ENCODE measurements at regions not wholly inside any gene's neighbourhood (a gene's known extent, or its start where the extent isn't known, plus 50 kb on each side); places are given as distances from the start of the nearest gene placed in this dataset.

- H3K27ac Mint-ChIP-seq: no peak overlapping the region
- peaks cover 23% of the 10 kb centered on the region for H3K9me3 Mint-ChIP-seq
- TF ChIP-seq, protein P1, sequence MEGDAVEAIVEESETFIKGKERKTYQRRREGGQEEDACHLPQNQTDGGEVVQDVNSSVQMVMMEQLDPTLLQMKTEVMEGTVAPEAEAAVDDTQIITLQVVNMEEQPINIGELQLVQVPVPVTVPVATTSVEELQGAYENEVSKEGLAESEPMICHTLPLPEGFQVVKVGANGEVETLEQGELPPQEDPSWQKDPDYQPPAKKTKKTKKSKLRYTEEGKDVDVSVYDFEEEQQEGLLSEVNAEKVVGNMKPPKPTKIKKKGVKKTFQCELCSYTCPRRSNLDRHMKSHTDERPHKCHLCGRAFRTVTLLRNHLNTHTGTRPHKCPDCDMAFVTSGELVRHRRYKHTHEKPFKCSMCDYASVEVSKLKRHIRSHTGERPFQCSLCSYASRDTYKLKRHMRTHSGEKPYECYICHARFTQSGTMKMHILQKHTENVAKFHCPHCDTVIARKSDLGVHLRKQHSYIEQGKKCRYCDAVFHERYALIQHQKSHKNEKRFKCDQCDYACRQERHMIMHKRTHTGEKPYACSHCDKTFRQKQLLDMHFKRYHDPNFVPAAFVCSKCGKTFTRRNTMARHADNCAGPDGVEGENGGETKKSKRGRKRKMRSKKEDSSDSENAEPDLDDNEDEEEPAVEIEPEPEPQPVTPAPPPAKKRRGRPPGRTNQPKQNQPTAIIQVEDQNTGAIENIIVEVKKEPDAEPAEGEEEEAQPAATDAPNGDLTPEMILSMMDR (IDR thresholded peaks at IDR 0.05): no peak
These were observed 331.1 kb upstream of the MTPN start for GRCh38 chr7:136308230-136308629.

GRCh38 chr7:136303162-136303561 is 326.0 kb upstream of the MTPN start:
- Mint-ChIP-seq H3K4me1 (ENCODE audit: low read depth) (no peaks in the 10 kb centered on the region), H3K9me3 (peaks cover 33% of the 10 kb centered on the region), H3K27ac (no peak overlapping the region), H3K27me3 (ENCODE audit: insufficient read depth) (peaks cover 1% of the 10 kb centered on the region; the same call in 1 of the 2 replicates), H3K4me3 (no peak overlapping the region), H3K36me3 (ENCODE audit: low read depth) (no peaks in the 10 kb centered on the region)
- DNase-seq: no peak
- TF ChIP-seq, protein P1 (IDR thresholded peaks at IDR 0.05): no peak

More at GRCh38 chr7:136308230-136308629, 331.1 kb upstream of the MTPN start:
- Mint-ChIP-seq H3K4me3 (no peak overlapping the region), H3K4me1 (ENCODE audit: low read depth) (no peaks in the 10 kb centered on the region), H3K27me3 (ENCODE audit: insufficient read depth) (peaks cover under 1% of the 10 kb centered on the region; the same call in 1 of the 2 replicates), H3K36me3 (ENCODE audit: low read depth) (peaks cover 4% of the 10 kb centered on the region; the same call in 1 of the 2 replicates)
- no peak for DNase-seq

GRCh38 chr7:136302049-136302448 is 324.9 kb upstream of the MTPN start:
- no peaks in the 10 kb centered on the region for H3K4me1 Mint-ChIP-seq (ENCODE audit: low read depth)
- H3K36me3 Mint-ChIP-seq (ENCODE audit: low read depth): no peaks in the 10 kb centered on the region
- H3K4me3 Mint-ChIP-seq: no peak overlapping the region
- DNase-seq: no peak
- peaks cover 1% of the 10 kb centered on the region; the same call in 1 of the 2 replicates for H3K27me3 Mint-ChIP-seq (ENCODE audit: insufficient read depth)
- peaks cover 26% of the 10 kb centered on the region for H3K9me3 Mint-ChIP-seq
- TF ChIP-seq, protein P1 (IDR thresholded peaks at IDR 0.05): no peak
- no peak overlapping the region for H3K27ac Mint-ChIP-seq

DNA sequence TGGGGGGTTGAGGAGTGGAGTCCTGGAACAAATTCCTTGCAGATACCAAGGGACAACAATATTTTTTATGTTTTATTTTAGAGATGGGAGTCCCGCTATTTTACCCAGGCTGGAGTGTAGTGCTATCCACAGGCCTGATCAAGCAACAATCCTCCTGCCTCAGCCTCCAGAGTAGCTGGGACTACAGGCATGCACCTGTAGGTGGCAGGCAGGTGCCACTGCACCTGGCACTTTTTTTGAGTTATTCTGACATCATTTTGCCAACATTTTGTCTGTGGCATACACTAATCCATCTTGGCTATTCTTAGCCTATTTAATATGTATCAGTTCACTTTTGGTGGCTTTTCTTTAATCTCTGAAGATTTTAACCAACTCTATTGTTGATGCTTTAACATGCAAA is 317.8 kb upstream of the MTPN start:
- no peaks in the 10 kb centered on the region for H3K27me3 Mint-ChIP-seq (ENCODE audit: insufficient read depth)
- peaks cover 24% of the 10 kb centered on the region for H3K9me3 Mint-ChIP-seq
- no peaks in the 10 kb centered on the region for H3K36me3 Mint-ChIP-seq (ENCODE audit: low read depth)
- no peaks in the 10 kb centered on the region for H3K4me1 Mint-ChIP-seq (ENCODE audit: low read depth)
- no peak overlapping the region for H3K4me3 Mint-ChIP-seq
- TF ChIP-seq, protein P1 (IDR thresholded peaks at IDR 0.05): no peak
- H3K27ac Mint-ChIP-seq: no peak overlapping the region
- no peak for DNase-seq

- H3K27me3 Mint-ChIP-seq (ENCODE audit: insufficient read depth): no peaks in the 10 kb centered on the region
- no peak for DNase-seq
- TF ChIP-seq, protein P1 (IDR thresholded peaks at IDR 0.05): no peak
- H3K27ac Mint-ChIP-seq: no peak overlapping the region
- no peaks in the 10 kb centered on the region for H3K4me1 Mint-ChIP-seq (ENCODE audit: low read depth)
- no peak overlapping the region for H3K4me3 Mint-ChIP-seq
- H3K36me3 Mint-ChIP-seq (ENCODE audit: low read depth): no peaks in the 10 kb centered on the region
- peaks cover 21% of the 10 kb centered on the region for H3K9me3 Mint-ChIP-seq
These were observed 316.8 kb upstream of the MTPN start for GRCh38 chr7:136293841-136294391.
